HEK293 (cell line): ENCODE measurements at regions not wholly inside any gene's neighbourhood (a gene's known extent, or its start where the extent isn't known, plus 50 kb on each side); places are given as distances from the start of the nearest gene placed in this dataset.

Experiments
- CTCF ChIA-PET: fragments of 350-600 bp; formaldehyde crosslinking; extraction: SDS; loops from one replicate; lab custom pipeline; 2021; ENCODE audit warnings: antibody characterized with exemption; lab: Yijun Ruan, JAX
- POLR2A ChIA-PET: fragments of 300-600 bp; formaldehyde crosslinking; extraction: SDS; loops from one replicate; lab custom pipeline; 2020; ENCODE audit warnings: antibody characterized with exemption, inconsistent platforms; lab: Yijun Ruan, JAX
- H3K27ac ChIP-seq: fragments of 200-500 bp; sonication (Bioruptor generic); 2 replicates; pipeline ENCODE4 v1.5.1; 2014; ENCODE audit warnings: low read depth, low read length, control low read depth, inconsistent platforms; ENCODE audit errors: extremely low read depth
- H3K36me3 ChIP-seq, 2 experiments: fragments of 200-500 bp in 1 of 2; sonication (Bioruptor generic) in 1 of 2; 1 replicate in 1 of 2; 2 replicates in 1 of 2; pipeline ENCODE4 v1.5.1; 2014 to 2017; ENCODE audit warnings: inconsistent platforms in 2 of 2, low read length in 2 of 2; ENCODE audit not compliant: control insufficient read depth in 2 of 2, insufficient read depth in 1 of 2
- H3K4me1 ChIP-seq: fragments of 200-500 bp; sonication (Bioruptor generic); 2 replicates; pipeline ENCODE4 v1.5.1; 2014; ENCODE audit warnings: mild to moderate bottlenecking, low read length, inconsistent platforms; ENCODE audit not compliant: control insufficient read depth, insufficient read depth
- H3K4me3 ChIP-seq: 2 replicates; pipeline ENCODE4 v1.5.1; 2011; ENCODE audit warnings: low read depth, mild to moderate bottlenecking, control low read depth, low read length, moderate library complexity
- H3K9me3 ChIP-seq: fragments of 200-500 bp; sonication (Bioruptor generic); 2 replicates; pipeline ENCODE4 v1.5.1; 2014; ENCODE audit warnings: low read depth, low read length, inconsistent platforms; ENCODE audit not compliant: control insufficient read depth, insufficient read depth
- KLF16 ChIP-seq: fragments of 450-650 bp; formaldehyde crosslinking; IDR thresholded peaks from 2 replicates; pipeline ENCODE4 v1.5.1; 2017; ENCODE audit warnings: missing biosample characterization, missing genetic modification characterization
- SALL2 ChIP-seq: fragments of 450-650 bp; formaldehyde crosslinking; IDR thresholded peaks from 2 replicates; pipeline ENCODE4 v1.5.0; 2017; ENCODE audit warnings: missing biosample characterization, mild to moderate bottlenecking, missing genetic modification characterization, borderline replicate concordance
- SP2 ChIP-seq: fragments of 450-650 bp; formaldehyde crosslinking; IDR thresholded peaks from 2 replicates; pipeline ENCODE4 v1.5.1; 2016; ENCODE audit warnings: missing biosample characterization, missing genetic modification characterization
- SP7 ChIP-seq: fragments of 450-650 bp; formaldehyde crosslinking; IDR thresholded peaks from 2 replicates; pipeline ENCODE4 v1.5.1; 2016; ENCODE audit warnings: missing biosample characterization, missing genetic modification characterization
- TRIM28 ChIP-seq: IDR thresholded peaks from 2 replicates; pipeline ENCODE4 v1.6.1; 2011; ENCODE audit warnings: low read length, control low read depth, borderline replicate concordance
- TSHZ1 ChIP-seq: fragments of 450-650 bp; formaldehyde crosslinking; IDR thresholded peaks from 2 replicates; pipeline ENCODE4 v1.5.1; 2016; ENCODE audit warnings: missing biosample characterization, missing genetic modification characterization, borderline replicate concordance
- ZBTB11 ChIP-seq: fragments of 450-650 bp; formaldehyde crosslinking; conservative IDR thresholded peaks from 2 replicates; pipeline ENCODE4 v1.5.1; 2016; ENCODE audit warnings: low read depth, missing biosample characterization, missing genetic modification characterization
- ZBTB20 ChIP-seq: fragments of 450-650 bp; formaldehyde crosslinking; IDR thresholded peaks from 2 replicates; pipeline ENCODE4 v1.5.1; 2016; ENCODE audit warnings: missing biosample characterization, missing genetic modification characterization
- ZBTB7A ChIP-seq: fragments of 450-650 bp; formaldehyde crosslinking; IDR thresholded peaks from 2 replicates; pipeline ENCODE4 v1.5.1; 2016; ENCODE audit warnings: low read depth, missing biosample characterization, missing genetic modification characterization
- ZNF133 ChIP-seq: fragments of 450-650 bp; formaldehyde crosslinking; IDR thresholded peaks from 2 replicates; pipeline ENCODE4 v1.5.1; 2016; ENCODE audit warnings: missing biosample characterization, missing genetic modification characterization
- ZNF140 ChIP-seq: fragments of 450-650 bp; formaldehyde crosslinking; IDR thresholded peaks from 2 replicates; pipeline ENCODE4 v1.5.1; 2016; ENCODE audit warnings: missing biosample characterization, missing genetic modification characterization
- ZNF18 ChIP-seq: fragments of 450-650 bp; formaldehyde crosslinking; IDR thresholded peaks from 2 replicates; pipeline ENCODE4 v1.5.1; 2016; ENCODE audit warnings: missing biosample characterization, missing genetic modification characterization
- ZNF19 ChIP-seq: fragments of 450-650 bp; formaldehyde crosslinking; IDR thresholded peaks from 2 replicates; pipeline ENCODE4; 2016; ENCODE audit warnings: missing biosample characterization, missing genetic modification characterization, low read depth
- ZNF398 ChIP-seq: fragments of 450-650 bp; formaldehyde crosslinking; IDR thresholded peaks from 2 replicates; pipeline ENCODE4 v1.5.1; 2017; ENCODE audit warnings: missing biosample characterization, missing genetic modification characterization
- ZNF426 ChIP-seq: fragments of 450-650 bp; formaldehyde crosslinking; IDR thresholded peaks from 2 replicates; pipeline ENCODE4 v1.5.1; 2017; ENCODE audit warnings: missing biosample characterization, missing genetic modification characterization, mild to moderate bottlenecking, inconsistent platforms, moderate library complexity
- ZNF48 ChIP-seq: fragments of 450-650 bp; formaldehyde crosslinking; IDR thresholded peaks from 2 replicates; pipeline ENCODE4 v1.5.1; 2016; ENCODE audit warnings: missing biosample characterization, missing genetic modification characterization
- ZNF623 ChIP-seq: fragments of 450-650 bp; formaldehyde crosslinking; IDR thresholded peaks from 2 replicates; pipeline ENCODE4 v1.5.1; 2016; ENCODE audit warnings: missing biosample characterization, missing genetic modification characterization
- ZNF692 ChIP-seq: fragments of 450-650 bp; formaldehyde crosslinking; IDR thresholded peaks from 2 replicates; pipeline ENCODE4 v1.5.1; 2016; ENCODE audit warnings: missing biosample characterization, missing genetic modification characterization
- ZSCAN4 ChIP-seq: fragments of 450-650 bp; formaldehyde crosslinking; IDR thresholded peaks from 2 replicates; pipeline ENCODE4 v1.5.1; 2017; ENCODE audit warnings: missing biosample characterization, missing genetic modification characterization

- TF ChIP-seq ZNF48 (tag by site-specific recombination) (no peak), ZBTB7A (no peak), ZNF19 (tag by site-specific recombination) (no peak), ZNF140 (tag by site-specific recombination) (no peak), ZBTB20 (tag by site-specific recombination) (no peak), ZNF426 (no peak), SALL2 (tag by site-specific recombination) (no peak), ZSCAN4 (tag by site-specific recombination) (no peak), ZBTB11 (tag by site-specific recombination) (no peak), ZNF398 (no peak), TSHZ1 (tag by site-specific recombination) (no peak), TRIM28 (no peak), ZNF623 (tag by site-specific recombination) (no peak), SP2 (tag by site-specific recombination) (no peak), ZNF692 (no peak), KLF16 (tag by site-specific recombination) (no peak), ZNF133 (tag by site-specific recombination) (no peak), ZNF18 (tag by site-specific recombination) (no peak), SP7 (tag by site-specific recombination) (no peak)
- Histone ChIP-seq H3K36me3 (no peaks in the 10 kb centered on the region), H3K4me3 (no peak overlapping the region), H3K27ac (no peak overlapping the region), H3K4me1 (no peaks in the 10 kb centered on the region), H3K9me3 (no peaks in the 10 kb centered on the region)
- ChIA-PET CTCF (interaction anchor here (1.8 kb wide), 1 partner anchor 78 kb away, joined by 7 read pairs; no protein-coding TSS in a partner anchor), POLR2A (no interaction called here)
Observed at GRCh38 chr12:58463051-58463450, 457.3 kb downstream of the LRIG3 start.
